ENCODE measurements at regions not wholly inside any gene's neighbourhood (a gene's known extent, or its start where the extent isn't known, plus 50 kb on each side); places are given as distances from the start of the nearest gene placed in this dataset.

GRCh38 chr2:241939541-241939940 is 70.0 kb downstream of the RTP5 start (continued):
- no peak for TF ChIP-seq GTF2F1 (IDR thresholded peaks at IDR 0.05; ENCODE audit: borderline replicate concordance, low read depth, low read length)
- no peak for TF ChIP-seq CBX8 (IDR thresholded peaks at IDR 0.05; ENCODE audit: borderline replicate concordance, low read depth, low read length)
- no peak for TF ChIP-seq NRF1 (IDR thresholded peaks at IDR 0.05; ENCODE audit: low read depth, low read length)
- no peak for TF ChIP-seq E2F6 (IDR thresholded peaks at IDR 0.05)

All from H1 (cell line).